ENCODE measurements at regions not wholly inside any gene's neighbourhood (a gene's known extent, or its start where the extent isn't known, plus 50 kb on each side); places are given as distances from the start of the nearest gene placed in this dataset.

DNA sequence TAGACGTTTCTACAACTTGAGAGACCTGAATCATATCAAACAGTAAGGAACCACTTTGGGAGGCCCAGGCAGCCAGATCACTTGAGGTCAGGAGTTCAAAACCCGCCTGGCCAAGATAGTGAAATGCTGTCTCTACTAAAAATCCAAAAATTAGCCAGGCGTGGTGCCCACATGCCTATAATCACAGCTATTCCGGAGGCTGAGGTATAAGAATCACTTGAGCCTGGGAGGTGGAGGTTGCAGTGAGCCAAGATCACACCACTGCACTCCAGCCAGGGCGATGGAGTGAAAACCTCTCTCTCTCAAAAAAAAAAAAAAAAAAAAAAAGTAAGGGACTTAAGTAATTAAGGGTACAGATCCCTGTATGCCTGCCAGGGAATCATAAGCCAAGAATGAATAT is 103.4 kb upstream of the NUDT7 start:
- no peak for TF ChIP-seq POLR2AphosphoS5 (IDR thresholded peaks at IDR 0.05; ENCODE audit: low read depth, low read length)
- TF ChIP-seq, protein P1, sequence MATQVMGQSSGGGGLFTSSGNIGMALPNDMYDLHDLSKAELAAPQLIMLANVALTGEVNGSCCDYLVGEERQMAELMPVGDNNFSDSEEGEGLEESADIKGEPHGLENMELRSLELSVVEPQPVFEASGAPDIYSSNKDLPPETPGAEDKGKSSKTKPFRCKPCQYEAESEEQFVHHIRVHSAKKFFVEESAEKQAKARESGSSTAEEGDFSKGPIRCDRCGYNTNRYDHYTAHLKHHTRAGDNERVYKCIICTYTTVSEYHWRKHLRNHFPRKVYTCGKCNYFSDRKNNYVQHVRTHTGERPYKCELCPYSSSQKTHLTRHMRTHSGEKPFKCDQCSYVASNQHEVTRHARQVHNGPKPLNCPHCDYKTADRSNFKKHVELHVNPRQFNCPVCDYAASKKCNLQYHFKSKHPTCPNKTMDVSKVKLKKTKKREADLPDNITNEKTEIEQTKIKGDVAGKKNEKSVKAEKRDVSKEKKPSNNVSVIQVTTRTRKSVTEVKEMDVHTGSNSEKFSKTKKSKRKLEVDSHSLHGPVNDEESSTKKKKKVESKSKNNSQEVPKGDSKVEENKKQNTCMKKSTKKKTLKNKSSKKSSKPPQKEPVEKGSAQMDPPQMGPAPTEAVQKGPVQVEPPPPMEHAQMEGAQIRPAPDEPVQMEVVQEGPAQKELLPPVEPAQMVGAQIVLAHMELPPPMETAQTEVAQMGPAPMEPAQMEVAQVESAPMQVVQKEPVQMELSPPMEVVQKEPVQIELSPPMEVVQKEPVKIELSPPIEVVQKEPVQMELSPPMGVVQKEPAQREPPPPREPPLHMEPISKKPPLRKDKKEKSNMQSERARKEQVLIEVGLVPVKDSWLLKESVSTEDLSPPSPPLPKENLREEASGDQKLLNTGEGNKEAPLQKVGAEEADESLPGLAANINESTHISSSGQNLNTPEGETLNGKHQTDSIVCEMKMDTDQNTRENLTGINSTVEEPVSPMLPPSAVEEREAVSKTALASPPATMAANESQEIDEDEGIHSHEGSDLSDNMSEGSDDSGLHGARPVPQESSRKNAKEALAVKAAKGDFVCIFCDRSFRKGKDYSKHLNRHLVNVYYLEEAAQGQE (IDR thresholded peaks at IDR 0.05; ENCODE audit: insufficient read depth in 1 of 2, low read depth in 2 of 2, low read length in 2 of 2) = no peak
- no peak for TF ChIP-seq FOXP2 (optimal IDR thresholded peaks at IDR 0.05; ENCODE audit: borderline replicate concordance, extremely low read depth, extremely low read length, insufficient read depth)
- TF ChIP-seq TAF1 (IDR thresholded peaks at IDR 0.05; ENCODE audit: borderline replicate concordance, insufficient read depth, low read length) = no peak
- no peak for TF ChIP-seq SIN3A (IDR thresholded peaks at IDR 0.05; ENCODE audit: borderline replicate concordance, insufficient read depth, low read length)

DNA sequence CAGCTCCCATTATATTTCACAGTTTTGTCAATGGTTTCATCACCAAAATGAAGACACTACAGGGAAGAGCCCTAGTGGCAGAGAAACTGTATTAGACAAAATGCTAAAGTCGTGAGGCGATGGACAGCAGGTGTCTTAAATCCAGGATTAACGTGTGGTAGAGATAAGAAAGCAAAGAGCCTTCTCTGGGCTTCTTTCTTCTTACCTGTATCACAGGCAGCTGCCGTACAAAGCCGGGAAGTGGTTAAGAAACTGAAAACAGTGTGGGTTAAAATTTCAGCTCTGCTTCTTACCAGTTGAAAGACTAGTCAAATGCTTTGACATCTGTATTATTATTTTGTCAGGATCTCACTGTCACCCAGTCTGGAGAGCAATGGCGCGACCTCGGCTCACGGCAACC is 98.2 kb upstream of the NUDT7 start:
- TF ChIP-seq POLR2AphosphoS5 (IDR thresholded peaks at IDR 0.05; ENCODE audit: low read depth, low read length) (no peak), SIN3A (IDR thresholded peaks at IDR 0.05; ENCODE audit: borderline replicate concordance, insufficient read depth, low read length) (no peak), TAF1 (IDR thresholded peaks at IDR 0.05; ENCODE audit: borderline replicate concordance, insufficient read depth, low read length) (no peak)
- TF ChIP-seq, protein P1 (IDR thresholded peaks at IDR 0.05; ENCODE audit: insufficient read depth in 1 of 2, low read depth in 2 of 2, low read length in 2 of 2) = no peak

DNA sequence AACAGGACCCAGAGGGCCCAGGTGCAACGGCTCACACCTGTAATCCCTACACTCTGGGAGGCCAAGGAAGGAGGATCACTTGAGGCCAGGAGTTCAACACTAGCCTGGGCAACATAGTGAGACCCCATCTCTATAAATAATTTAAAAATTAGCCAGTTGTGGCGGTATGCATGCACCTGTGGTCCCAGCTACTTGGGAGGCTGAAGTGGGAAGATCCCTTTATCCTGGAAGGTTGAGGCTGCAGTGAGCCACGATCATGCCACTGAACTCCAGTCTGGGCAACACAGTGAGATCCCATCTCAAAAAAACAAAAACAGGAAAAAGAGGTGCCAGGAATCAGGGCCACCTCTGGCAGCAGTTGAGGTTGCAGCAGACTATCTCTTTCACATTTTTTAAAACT is 85.7 kb upstream of the NUDT7 start:
- TF ChIP-seq, protein P1 (IDR thresholded peaks at IDR 0.05; ENCODE audit: insufficient read depth in 1 of 2, low read depth in 2 of 2, low read length in 2 of 2) = no peak
- TF ChIP-seq SIN3A (IDR thresholded peaks at IDR 0.05; ENCODE audit: borderline replicate concordance, insufficient read depth, low read length) (no peak), POLR2AphosphoS5 (IDR thresholded peaks at IDR 0.05; ENCODE audit: low read depth, low read length) (no peak), FOXP2 (optimal IDR thresholded peaks at IDR 0.05; ENCODE audit: borderline replicate concordance, extremely low read depth, extremely low read length, insufficient read depth) (no peak), TAF1 (IDR thresholded peaks at IDR 0.05; ENCODE audit: borderline replicate concordance, insufficient read depth, low read length) (no peak)

DNA sequence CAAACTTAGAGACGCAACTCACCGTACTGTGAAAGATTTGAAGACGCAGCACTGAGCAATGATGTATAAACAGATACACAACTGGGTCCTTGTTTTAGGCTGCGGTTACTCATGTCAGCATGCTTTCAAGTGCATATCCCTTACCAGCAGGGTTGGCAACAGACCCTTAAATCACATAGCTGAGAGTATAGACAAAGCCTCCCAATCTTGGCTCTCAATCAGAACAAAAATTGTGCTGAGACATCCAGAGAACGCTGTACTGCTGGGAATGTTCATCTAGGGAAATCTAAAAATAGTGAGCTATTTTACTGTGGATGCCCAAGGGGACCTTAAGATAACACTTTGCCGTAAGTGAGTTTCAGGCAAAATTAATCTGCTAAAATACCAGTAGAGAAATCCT is 84.4 kb upstream of the NUDT7 start:
- TF ChIP-seq TAF1 (IDR thresholded peaks at IDR 0.05; ENCODE audit: borderline replicate concordance, insufficient read depth, low read length) = no peak
- no peak for TF ChIP-seq SIN3A (IDR thresholded peaks at IDR 0.05; ENCODE audit: borderline replicate concordance, insufficient read depth, low read length)
- TF ChIP-seq FOXP2 (optimal IDR thresholded peaks at IDR 0.05; ENCODE audit: borderline replicate concordance, extremely low read depth, extremely low read length, insufficient read depth) = no peak
- TF ChIP-seq, protein P1 (IDR thresholded peaks at IDR 0.05; ENCODE audit: insufficient read depth in 1 of 2, low read depth in 2 of 2, low read length in 2 of 2) = no peak
- no peak for TF ChIP-seq POLR2AphosphoS5 (IDR thresholded peaks at IDR 0.05; ENCODE audit: low read depth, low read length)

DNA sequence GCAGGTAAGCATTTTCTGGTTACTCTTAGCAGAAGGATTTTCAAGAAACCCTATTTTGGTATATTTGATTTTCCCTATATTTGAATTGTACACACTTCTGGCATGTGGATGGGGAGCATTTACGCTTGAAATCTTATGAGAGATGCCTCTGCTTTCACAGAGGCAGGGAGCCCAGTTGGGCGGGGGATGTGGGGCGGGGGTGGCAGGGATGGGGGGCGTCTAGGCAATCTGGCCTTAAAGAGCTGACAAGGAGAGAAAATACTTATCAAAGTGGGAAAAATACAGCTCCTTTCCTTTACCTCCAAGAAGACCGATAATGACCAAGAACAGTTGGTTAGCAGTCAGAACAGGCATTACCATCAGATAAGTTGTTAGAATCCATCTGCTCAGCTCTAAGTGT is 79.1 kb upstream of the NUDT7 start:
- TF ChIP-seq POLR2AphosphoS5 (IDR thresholded peaks at IDR 0.05; ENCODE audit: low read depth, low read length) = no peak
- TF ChIP-seq, protein P1 (IDR thresholded peaks at IDR 0.05; ENCODE audit: insufficient read depth in 1 of 2, low read depth in 2 of 2, low read length in 2 of 2) = no peak
- TF ChIP-seq SIN3A (IDR thresholded peaks at IDR 0.05; ENCODE audit: borderline replicate concordance, insufficient read depth, low read length) = no peak
- TF ChIP-seq TAF1 (IDR thresholded peaks at IDR 0.05; ENCODE audit: borderline replicate concordance, insufficient read depth, low read length) = no peak
- TF ChIP-seq FOXP2 (optimal IDR thresholded peaks at IDR 0.05; ENCODE audit: borderline replicate concordance, extremely low read depth, extremely low read length, insufficient read depth) = no peak
